ENCODE measurements at regions not wholly inside any gene's neighbourhood (a gene's known extent, or its start where the extent isn't known, plus 50 kb on each side); places are given as distances from the start of the nearest gene placed in this dataset.

DNA sequence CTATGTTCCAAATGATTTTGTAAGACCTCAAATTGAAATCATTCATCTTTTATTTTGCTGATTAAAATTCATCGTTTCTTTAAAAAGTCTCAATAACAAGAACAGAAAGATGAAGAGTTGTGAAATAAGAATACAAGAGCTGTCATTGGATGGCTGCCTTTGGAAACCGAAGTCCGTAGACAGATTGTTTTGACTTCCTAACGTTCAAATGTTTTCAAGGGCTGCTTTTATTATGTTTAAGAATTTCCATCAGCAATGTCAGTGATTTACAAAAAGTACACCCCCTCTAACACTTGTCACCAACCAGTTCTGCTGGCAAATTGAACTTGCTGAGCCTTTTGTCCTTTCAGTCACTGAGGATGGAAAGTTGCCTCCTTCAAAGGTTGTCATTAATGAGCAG lies 89.6 kb downstream of the KCNE4 start:
- Histone ChIP-seq H3K9ac (no peak overlapping the region), H3K9me3 (ENCODE audit: control insufficient read depth, low read length) (no peaks in the 10 kb centered on the region), H3K27me3 (ENCODE audit: control insufficient read depth, insufficient read depth, low read length) (no peaks in the 10 kb centered on the region), H3K4me3 (ENCODE audit: low read depth, low read length) (no peak overlapping the region), H2AFZ (no peak overlapping the region), H3K4me2 (ENCODE audit: low read length) (no peak overlapping the region), H3K79me2 (no peaks in the 10 kb centered on the region), H3K4me1 (no peaks in the 10 kb centered on the region), H3K27ac (no peak overlapping the region), H3K36me3 (ENCODE audit: control insufficient read depth, insufficient read depth, low read length) (no peaks in the 10 kb centered on the region)
- TF ChIP-seq, protein P1, sequence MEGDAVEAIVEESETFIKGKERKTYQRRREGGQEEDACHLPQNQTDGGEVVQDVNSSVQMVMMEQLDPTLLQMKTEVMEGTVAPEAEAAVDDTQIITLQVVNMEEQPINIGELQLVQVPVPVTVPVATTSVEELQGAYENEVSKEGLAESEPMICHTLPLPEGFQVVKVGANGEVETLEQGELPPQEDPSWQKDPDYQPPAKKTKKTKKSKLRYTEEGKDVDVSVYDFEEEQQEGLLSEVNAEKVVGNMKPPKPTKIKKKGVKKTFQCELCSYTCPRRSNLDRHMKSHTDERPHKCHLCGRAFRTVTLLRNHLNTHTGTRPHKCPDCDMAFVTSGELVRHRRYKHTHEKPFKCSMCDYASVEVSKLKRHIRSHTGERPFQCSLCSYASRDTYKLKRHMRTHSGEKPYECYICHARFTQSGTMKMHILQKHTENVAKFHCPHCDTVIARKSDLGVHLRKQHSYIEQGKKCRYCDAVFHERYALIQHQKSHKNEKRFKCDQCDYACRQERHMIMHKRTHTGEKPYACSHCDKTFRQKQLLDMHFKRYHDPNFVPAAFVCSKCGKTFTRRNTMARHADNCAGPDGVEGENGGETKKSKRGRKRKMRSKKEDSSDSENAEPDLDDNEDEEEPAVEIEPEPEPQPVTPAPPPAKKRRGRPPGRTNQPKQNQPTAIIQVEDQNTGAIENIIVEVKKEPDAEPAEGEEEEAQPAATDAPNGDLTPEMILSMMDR (IDR thresholded peaks at IDR 0.05): no peak

DNA sequence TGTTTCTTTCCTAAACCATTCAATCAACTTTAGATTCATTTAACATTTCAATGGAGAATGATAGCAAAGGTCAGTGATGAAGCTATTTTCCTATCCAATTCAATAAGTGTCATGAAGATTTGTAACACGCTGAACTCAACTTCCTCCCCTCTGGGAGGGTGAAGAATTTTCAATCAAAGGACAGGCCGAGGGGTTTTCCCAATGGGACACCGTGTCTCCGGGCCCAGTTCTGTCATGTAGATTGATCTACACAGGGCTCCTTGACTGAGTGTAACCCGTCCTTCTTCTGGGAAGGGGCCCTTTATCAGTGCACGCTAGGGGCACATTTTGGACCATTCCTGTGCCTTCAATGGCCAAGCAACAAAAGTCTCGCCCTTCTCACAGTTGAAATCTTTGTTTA lies 90.1 kb downstream of the KCNE4 start:
- Histone ChIP-seq H2AFZ (no peak overlapping the region), H3K4me1 (no peaks in the 10 kb centered on the region), H3K4me2 (ENCODE audit: low read length) (no peak overlapping the region), H3K27ac (no peak overlapping the region), H3K27me3 (ENCODE audit: control insufficient read depth, insufficient read depth, low read length) (no peaks in the 10 kb centered on the region), H3K79me2 (no peaks in the 10 kb centered on the region), H3K9ac (no peak overlapping the region), H3K4me3 (ENCODE audit: low read depth, low read length) (no peak overlapping the region), H3K9me3 (ENCODE audit: control insufficient read depth, low read length) (no peaks in the 10 kb centered on the region), H3K36me3 (ENCODE audit: control insufficient read depth, insufficient read depth, low read length) (no peaks in the 10 kb centered on the region)
- TF ChIP-seq, protein P1 (IDR thresholded peaks at IDR 0.05): no peak

GRCh38 chr2:223147431-223147830 lies 95.4 kb downstream of the KCNE4 start:
- Histone ChIP-seq H3K9ac (no peak overlapping the region), H3K79me2 (no peaks in the 10 kb centered on the region), H3K4me2 (ENCODE audit: low read length) (no peak overlapping the region), H3K27me3 (ENCODE audit: control insufficient read depth, insufficient read depth, low read length) (no peaks in the 10 kb centered on the region), H2AFZ (no peak overlapping the region), H3K9me3 (ENCODE audit: control insufficient read depth, low read length) (no peaks in the 10 kb centered on the region), H3K4me3 (ENCODE audit: low read depth, low read length) (no peak overlapping the region), H3K4me1 (no peaks in the 10 kb centered on the region), H3K36me3 (ENCODE audit: control insufficient read depth, insufficient read depth, low read length) (no peaks in the 10 kb centered on the region), H3K27ac (no peak overlapping the region)
- TF ChIP-seq, protein P1 (IDR thresholded peaks at IDR 0.05): no peak

DNA sequence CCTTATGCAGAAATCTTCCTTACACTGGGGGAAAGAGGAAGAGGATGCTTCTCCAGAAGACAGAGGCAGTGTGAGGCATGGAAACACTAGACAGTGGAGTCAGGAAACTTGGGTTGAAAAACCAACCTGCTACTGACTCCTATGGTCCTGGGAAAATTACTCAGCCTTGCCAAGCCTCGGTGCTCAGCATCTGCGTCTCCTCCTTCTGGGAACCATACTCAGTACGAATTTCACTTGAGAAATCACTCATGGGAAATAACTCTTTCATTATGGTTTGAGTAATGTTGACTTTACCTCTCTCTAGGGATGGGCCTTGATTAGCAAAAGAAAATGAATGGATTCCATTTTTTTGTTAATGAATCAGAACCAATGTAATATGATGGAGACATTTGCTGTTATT lies 96.5 kb downstream of the KCNE4 start:
- Histone ChIP-seq H3K4me2 (ENCODE audit: low read length) (no peak overlapping the region), H3K36me3 (ENCODE audit: control insufficient read depth, insufficient read depth, low read length) (no peaks in the 10 kb centered on the region), H2AFZ (no peak overlapping the region), H3K79me2 (no peaks in the 10 kb centered on the region), H3K27me3 (ENCODE audit: control insufficient read depth, insufficient read depth, low read length) (no peaks in the 10 kb centered on the region), H3K4me3 (ENCODE audit: low read depth, low read length) (no peak overlapping the region), H3K4me1 (no peaks in the 10 kb centered on the region), H3K9ac (no peak overlapping the region), H3K27ac (no peak overlapping the region), H3K9me3 (ENCODE audit: control insufficient read depth, low read length) (no peaks in the 10 kb centered on the region)
- TF ChIP-seq, protein P1 (IDR thresholded peaks at IDR 0.05): no peak

DNA sequence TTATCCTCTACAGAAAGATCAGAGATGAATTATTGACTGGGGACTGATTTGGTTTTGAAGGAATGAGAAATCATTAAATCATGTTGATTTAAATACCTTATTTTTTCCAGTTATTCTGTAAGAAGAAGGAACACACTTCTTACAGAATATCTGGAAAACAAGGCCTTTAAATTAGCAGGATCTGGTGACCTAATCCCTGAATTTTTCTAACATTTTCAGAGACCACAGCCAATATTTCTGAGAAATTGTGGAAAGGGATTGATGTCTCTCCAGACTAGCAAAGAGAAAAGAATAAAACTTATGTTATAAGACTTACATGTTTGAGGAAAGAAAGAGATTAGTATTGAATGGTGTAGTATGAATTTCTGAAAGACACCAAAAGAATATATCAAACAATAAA lies 104.0 kb downstream of the KCNE4 start:
- Histone ChIP-seq H3K27me3 (ENCODE audit: control insufficient read depth, insufficient read depth, low read length) (no peaks in the 10 kb centered on the region), H2AFZ (no peak overlapping the region), H3K4me1 (no peaks in the 10 kb centered on the region), H3K4me3 (ENCODE audit: low read depth, low read length) (no peak overlapping the region), H3K9me3 (ENCODE audit: control insufficient read depth, low read length) (no peaks in the 10 kb centered on the region), H3K79me2 (no peaks in the 10 kb centered on the region), H3K4me2 (ENCODE audit: low read length) (no peak overlapping the region), H3K27ac (no peak overlapping the region), H3K9ac (no peak overlapping the region), H3K36me3 (ENCODE audit: control insufficient read depth, insufficient read depth, low read length) (no peaks in the 10 kb centered on the region)
- TF ChIP-seq, protein P1 (IDR thresholded peaks at IDR 0.05): no peak
